PC-3 (cell line): ENCODE measurements at regions not wholly inside any gene's neighbourhood (a gene's known extent, or its start where the extent isn't known, plus 50 kb on each side); places are given as distances from the start of the nearest gene placed in this dataset.

Experiments
- CTCF ChIP-seq: fragments of 300-600 bp; sonication (generic); conservative IDR thresholded peaks from 2 replicates; pipeline ENCODE4 v1.5.1; 2017; ENCODE audit warnings: antibody characterized with exemption, low read depth, mild to moderate bottlenecking, low read length
- EZH2 ChIP-seq: fragments of 300-600 bp; sonication (generic); IDR thresholded peaks from one replicate; pipeline ENCODE4 v1.6.1; 2017; ENCODE audit warnings: antibody characterized with exemption, mild to moderate bottlenecking, low read length; ENCODE audit not compliant: unreplicated experiment

- TF ChIP-seq CTCF: no peak
- TF ChIP-seq EZH2: no peak
These were observed 115.0 kb upstream of the HGF start for GRCh38 chr7:81884817-81885216.
